Endothelial cell of umbilical vein (primary cell): ENCODE measurements at regions not wholly inside any gene's neighbourhood (a gene's known extent, or its start where the extent isn't known, plus 50 kb on each side); places are given as distances from the start of the nearest gene placed in this dataset.

Source experiments
- BruUV-seq: library from RNA; stranded (reverse); fragments of 400-500 nt; replicated peaks from 2 replicates; lab custom pipeline; 2021; lab: Mats Ljungman, UMichigan
- CTCF ChIA-PET: fragments of 300-600, 350-600 bp; sonication (Branson Sonifier 250); formaldehyde crosslinking; loops from one replicate; lab custom pipeline; 2021; ENCODE audit warnings: antibody characterized with exemption, inconsistent platforms; lab: Charles Lee
- POLR2A ChIA-PET: fragments of 300-600, 350-600 bp; sonication (Branson Sonifier 250); formaldehyde crosslinking; loops from one replicate; lab custom pipeline; 2021; ENCODE audit warnings: antibody characterized with exemption, inconsistent platforms; lab: Charles Lee
- DNase-seq: peaks from one replicate; pipeline ENCODE4 v3.0.0-alpha.2; 2011; ENCODE audit warnings: low read depth, low spot score
- FAIRE-seq: peaks from 2 replicates; lab custom pipeline; 2011; peaks lifted over from hg19 to GRCh38; lab: Jason Lieb, UNC
- H2AFZ ChIP-seq: 2 replicates; pipeline ENCODE4 v1.6.0; 2012; ENCODE audit warnings: low read depth, low read length, control low read depth, inconsistent platforms
- H3K27ac ChIP-seq: 2 replicates; pipeline ENCODE4 v1.5.1; 2011; ENCODE audit warnings: low read depth, mild to moderate bottlenecking, control low read depth, low read length, moderate library complexity; ENCODE audit not compliant: insufficient read depth
- H3K27me3 ChIP-seq, 2 experiments: 2 replicates each; pipeline versions ENCODE4 v1.6.0 to v1.6.1; 2011; ENCODE audit warnings: low read length in 2 of 2, mixed read lengths in 1 of 2; ENCODE audit not compliant: control insufficient read depth in 2 of 2, insufficient read depth in 2 of 2
- H3K36me3 ChIP-seq, 2 experiments: 2 replicates in 1 of 2; 3 replicates in 1 of 2; pipeline ENCODE4 v1.5.1; 2011; ENCODE audit warnings: low read length in 2 of 2, mild to moderate bottlenecking in 1 of 2, moderate library complexity in 1 of 2; ENCODE audit not compliant: control insufficient read depth in 2 of 2, insufficient read depth in 2 of 2; ENCODE audit errors: extremely low read depth in 1 of 2
- H3K4me1 ChIP-seq: 3 replicates; pipeline ENCODE4 v1.5.1; 2011; ENCODE audit warnings: mild to moderate bottlenecking, low read length; ENCODE audit not compliant: control insufficient read depth, insufficient read depth; ENCODE audit errors: extremely low read depth
- H3K4me2 ChIP-seq: 2 replicates; pipeline ENCODE4 v1.6.1; 2011; ENCODE audit warnings: low read length, control low read depth, mixed read lengths; ENCODE audit not compliant: insufficient read depth
- H3K4me3 ChIP-seq, 3 experiments: fragments of 200-600 bp in 1 of 3; sonication (generic), shearing (Covaris generic) in 1 of 3; replicated peaks in 1 of 3; 2 replicates each; pipeline ENCODE4 v1.5.1; 2011 to 2016; ENCODE audit warnings: control low read depth in 3 of 3, low read length in 3 of 3, mild to moderate bottlenecking in 2 of 3, inconsistent platforms in 1 of 3, low read depth in 1 of 3, moderate library complexity in 1 of 3; ENCODE audit not compliant: insufficient read depth in 1 of 3
- H3K79me2 ChIP-seq: 2 replicates; pipeline ENCODE4 v1.6.0; 2012; ENCODE audit warnings: low read length, inconsistent platforms; ENCODE audit not compliant: control insufficient read depth, insufficient read depth
- H3K9ac ChIP-seq: replicated peaks from 2 replicates; pipeline ENCODE3; 2011; ENCODE audit warnings: low read length, control low read depth; ENCODE audit not compliant: insufficient read depth; ENCODE audit errors: extremely low read depth
- H3K9me1 ChIP-seq: replicated peaks from 3 replicates; pipeline ENCODE4 v1.6.0; 2011; ENCODE audit warnings: mild to moderate bottlenecking, low read length; ENCODE audit not compliant: control insufficient read depth, insufficient read depth; ENCODE audit errors: extremely low read depth
- H3K9me3 ChIP-seq: replicated peaks from 2 replicates; pipeline ENCODE4 v1.5.1; 2012; ENCODE audit warnings: low read length, inconsistent platforms; ENCODE audit not compliant: control insufficient read depth, insufficient read depth
- H4K20me1 ChIP-seq: replicated peaks from 2 replicates; pipeline ENCODE3; 2011; ENCODE audit warnings: mild to moderate bottlenecking, low read length; ENCODE audit not compliant: control insufficient read depth, insufficient read depth; ENCODE audit errors: extremely low read depth
- EZH2 ChIP-seq: IDR thresholded peaks from 2 replicates; pipeline ENCODE4 v1.6.1; 2012; ENCODE audit warnings: borderline replicate concordance, low read depth, mild to moderate bottlenecking, moderate library complexity, low read length, inconsistent platforms; ENCODE audit not compliant: severe bottlenecking
- FOS ChIP-seq: IDR thresholded peaks from 2 replicates; pipeline ENCODE4 v1.6.1; 2011; ENCODE audit warnings: mild to moderate bottlenecking, low read length, moderate library complexity, borderline replicate concordance; ENCODE audit not compliant: insufficient read depth
- GATA2 ChIP-seq: IDR thresholded peaks from 2 replicates; pipeline ENCODE4 v1.7.0; 2011; ENCODE audit warnings: low read depth, mild to moderate bottlenecking, moderate library complexity, mixed read lengths, low read length; ENCODE audit not compliant: insufficient read length, insufficient read depth
- JUN ChIP-seq: IDR thresholded peaks from 2 replicates; pipeline ENCODE4 v1.6.1; 2011; ENCODE audit warnings: borderline replicate concordance, low read depth; ENCODE audit not compliant: insufficient read length, insufficient read depth
- MYC ChIP-seq: IDR thresholded peaks from one replicate; pipeline ENCODE4 v1.6.1; 2011; ENCODE audit warnings: mild to moderate bottlenecking, low read depth, low read length
- POLR2A ChIP-seq: IDR thresholded peaks from 2 replicates; pipeline ENCODE4 v1.6.1; 2012; ENCODE audit warnings: low read depth, mild to moderate bottlenecking, control low read depth, low read length
- POLR2AphosphoS5 ChIP-seq: IDR thresholded peaks from 2 replicates; pipeline ENCODE4 v1.6.1; 2012; ENCODE audit warnings: low read depth, mild to moderate bottlenecking, control low read depth, low read length, moderate library complexity; ENCODE audit not compliant: insufficient read depth
- dilution Hi-C: fragments of 300-500 bp; cut with MboI; formaldehyde crosslinking; loops from one replicate; pipeline ENCODE4 v1.15.0; 2019; ENCODE audit warnings: low sequenced_read_pairs; ENCODE audit not compliant: extremely low pct_ligation_motif_present
- intact Hi-C: fragments of 100-400 bp; cut with micrococcal nuclease; formaldehyde crosslinking; loops from one replicate; pipeline ENCODE4 v1.10.0; 2022
- TF ChIP-seq, protein P1 (sequence below): IDR thresholded peaks from 2 replicates; pipeline ENCODE4 v1.6.1; 2011; ENCODE audit not compliant: insufficient read depth, insufficient read length
- TF ChIP-seq, protein P2 (sequence below), 2 donors: IDR thresholded peaks; 1 replicate in 1 of 2; 2 replicates in 1 of 2; pipeline ENCODE4 v1.5.1; 2011; ENCODE audit warnings: low read length in 2 of 2, mild to moderate bottlenecking in 2 of 2, moderate library complexity in 2 of 2, control low read depth in 1 of 2, inconsistent platforms in 1 of 2, low read depth in 1 of 2; ENCODE audit not compliant: insufficient read depth in 1 of 2; ENCODE audit errors: extremely low read depth in 1 of 2

DNA sequence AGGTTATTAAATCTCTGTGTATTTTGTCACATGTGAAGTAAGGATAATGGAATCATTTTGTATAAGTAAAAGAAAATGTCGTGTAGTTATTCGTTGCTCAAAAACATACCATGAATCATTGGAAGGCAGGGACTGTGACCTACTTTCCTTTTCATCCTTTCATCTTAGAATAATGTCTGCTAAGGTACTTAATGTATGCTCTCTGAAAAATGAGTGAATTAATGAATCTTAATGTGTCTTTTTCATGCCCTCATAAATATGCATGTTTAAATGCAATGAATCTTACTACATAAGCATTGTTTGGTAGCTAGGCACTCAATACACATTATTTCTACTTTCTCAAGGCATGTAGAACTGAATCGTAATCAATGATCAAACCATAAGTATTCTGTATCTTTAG is 343.9 kb downstream of the MAGEB5 start:
- BruUV-seq = no TSS peak
- CTCF ChIA-PET = no interaction called here
- no peak for FAIRE-seq

DNA sequence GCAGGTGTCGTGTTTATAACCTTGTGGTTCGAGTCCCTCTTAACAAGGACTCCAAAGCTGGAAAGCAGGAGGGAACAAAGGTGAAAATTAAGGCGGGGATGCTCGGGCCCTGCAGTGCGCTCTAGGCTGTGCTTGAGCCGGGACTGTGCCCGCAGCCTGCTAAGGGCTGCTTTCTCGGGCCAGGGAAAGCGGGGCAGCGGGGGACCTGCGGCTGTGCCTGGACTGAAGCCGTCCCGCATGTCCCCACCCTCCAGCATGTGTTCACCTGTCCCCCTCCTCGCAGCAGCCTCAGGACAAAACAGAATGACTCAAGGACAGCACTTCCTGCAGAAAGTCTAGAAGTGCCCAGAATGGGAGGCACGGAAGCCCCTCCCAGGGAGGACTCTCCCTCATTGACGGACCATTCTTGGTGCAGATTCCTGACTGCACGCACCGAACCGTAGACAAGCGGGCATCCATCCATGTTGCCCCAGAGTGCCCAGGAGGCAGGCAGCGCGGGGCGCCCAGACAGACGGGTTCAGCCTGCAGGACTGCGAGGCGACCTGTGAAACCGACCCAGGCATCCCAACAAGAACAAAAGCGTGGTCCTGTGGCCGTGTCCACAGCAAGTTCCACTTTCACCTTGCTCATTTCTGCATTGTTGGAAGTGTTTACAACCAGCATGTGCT is 342.9 kb downstream of the MAGEB5 start:
- no peak overlapping the region for H2AFZ ChIP-seq
- dilution Hi-C loops = no loop called here
- intact Hi-C loops = no loop called here
- no peaks in the 10 kb centered on the region for H4K20me1 ChIP-seq
- H3K4me2 ChIP-seq = no peak overlapping the region
- no peak overlapping the region for H3K4me3 ChIP-seq
- ChIA-PET POLR2A (no interaction called here), CTCF (no interaction called here)
- TF ChIP-seq MYC (no peak), EZH2 (no peak), POLR2A (no peak), FOS (no peak), GATA2 (no peak), JUN (no peak), POLR2AphosphoS5 (no peak)
- TF ChIP-seq, protein P1, sequence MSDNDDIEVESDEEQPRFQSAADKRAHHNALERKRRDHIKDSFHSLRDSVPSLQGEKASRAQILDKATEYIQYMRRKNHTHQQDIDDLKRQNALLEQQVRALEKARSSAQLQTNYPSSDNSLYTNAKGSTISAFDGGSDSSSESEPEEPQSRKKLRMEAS = no peak
- TF ChIP-seq, protein P2, sequence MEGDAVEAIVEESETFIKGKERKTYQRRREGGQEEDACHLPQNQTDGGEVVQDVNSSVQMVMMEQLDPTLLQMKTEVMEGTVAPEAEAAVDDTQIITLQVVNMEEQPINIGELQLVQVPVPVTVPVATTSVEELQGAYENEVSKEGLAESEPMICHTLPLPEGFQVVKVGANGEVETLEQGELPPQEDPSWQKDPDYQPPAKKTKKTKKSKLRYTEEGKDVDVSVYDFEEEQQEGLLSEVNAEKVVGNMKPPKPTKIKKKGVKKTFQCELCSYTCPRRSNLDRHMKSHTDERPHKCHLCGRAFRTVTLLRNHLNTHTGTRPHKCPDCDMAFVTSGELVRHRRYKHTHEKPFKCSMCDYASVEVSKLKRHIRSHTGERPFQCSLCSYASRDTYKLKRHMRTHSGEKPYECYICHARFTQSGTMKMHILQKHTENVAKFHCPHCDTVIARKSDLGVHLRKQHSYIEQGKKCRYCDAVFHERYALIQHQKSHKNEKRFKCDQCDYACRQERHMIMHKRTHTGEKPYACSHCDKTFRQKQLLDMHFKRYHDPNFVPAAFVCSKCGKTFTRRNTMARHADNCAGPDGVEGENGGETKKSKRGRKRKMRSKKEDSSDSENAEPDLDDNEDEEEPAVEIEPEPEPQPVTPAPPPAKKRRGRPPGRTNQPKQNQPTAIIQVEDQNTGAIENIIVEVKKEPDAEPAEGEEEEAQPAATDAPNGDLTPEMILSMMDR (IDR thresholded peaks at IDR 0.05; ENCODE audit: extremely low read depth in 1 of 2, insufficient read depth in 1 of 2, low read depth in 1 of 2, low read length in 2 of 2) = no peak
- no peak overlapping the region for H3K9ac ChIP-seq
- DNase-seq = no peak
- no peaks in the 10 kb centered on the region for H3K27me3 ChIP-seq
- no TSS peak for BruUV-seq
- no peaks in the 10 kb centered on the region for H3K36me3 ChIP-seq
- H3K27ac ChIP-seq = no peak overlapping the region
- H3K9me3 ChIP-seq = no peaks in the 10 kb centered on the region
- no peaks in the 10 kb centered on the region for H3K79me2 ChIP-seq
- H3K4me1 ChIP-seq = no peaks in the 10 kb centered on the region
- no peaks in the 10 kb centered on the region for H3K9me1 ChIP-seq
- no peak for FAIRE-seq

More for the DNA sequence above, 343.9 kb downstream of the MAGEB5 start:
- Histone ChIP-seq H3K4me3 (no peak overlapping the region), H3K27ac (no peak overlapping the region), H3K79me2 (no peaks in the 10 kb centered on the region), H3K9me1 (no peaks in the 10 kb centered on the region), H3K27me3 (no peaks in the 10 kb centered on the region), H3K4me1 (no peaks in the 10 kb centered on the region), H2AFZ (no peak overlapping the region), H3K9ac (no peak overlapping the region), H3K4me2 (no peak overlapping the region), H3K9me3 (no peaks in the 10 kb centered on the region), H3K36me3 (no peaks in the 10 kb centered on the region), H4K20me1 (no peaks in the 10 kb centered on the region)
- intact Hi-C loops = no loop called here
- dilution Hi-C loops = no loop called here
- POLR2A ChIA-PET = no interaction called here
- DNase-seq = no peak
- TF ChIP-seq JUN (no peak), FOS (no peak), POLR2AphosphoS5 (no peak), MYC (no peak)
- TF ChIP-seq, protein P2 (IDR thresholded peaks at IDR 0.05; ENCODE audit: extremely low read depth in 1 of 2, insufficient read depth in 1 of 2, low read depth in 1 of 2, low read length in 2 of 2) = no peak
